ENCODE measurements at regions not wholly inside any gene's neighbourhood (a gene's known extent, or its start where the extent isn't known, plus 50 kb on each side); places are given as distances from the start of the nearest gene placed in this dataset.
"Not testable (repeated sequence)": the region's sequence is repeated elsewhere in the genome, so short reads cannot be mapped to it uniquely, and the experiment has no call there.

DNA sequence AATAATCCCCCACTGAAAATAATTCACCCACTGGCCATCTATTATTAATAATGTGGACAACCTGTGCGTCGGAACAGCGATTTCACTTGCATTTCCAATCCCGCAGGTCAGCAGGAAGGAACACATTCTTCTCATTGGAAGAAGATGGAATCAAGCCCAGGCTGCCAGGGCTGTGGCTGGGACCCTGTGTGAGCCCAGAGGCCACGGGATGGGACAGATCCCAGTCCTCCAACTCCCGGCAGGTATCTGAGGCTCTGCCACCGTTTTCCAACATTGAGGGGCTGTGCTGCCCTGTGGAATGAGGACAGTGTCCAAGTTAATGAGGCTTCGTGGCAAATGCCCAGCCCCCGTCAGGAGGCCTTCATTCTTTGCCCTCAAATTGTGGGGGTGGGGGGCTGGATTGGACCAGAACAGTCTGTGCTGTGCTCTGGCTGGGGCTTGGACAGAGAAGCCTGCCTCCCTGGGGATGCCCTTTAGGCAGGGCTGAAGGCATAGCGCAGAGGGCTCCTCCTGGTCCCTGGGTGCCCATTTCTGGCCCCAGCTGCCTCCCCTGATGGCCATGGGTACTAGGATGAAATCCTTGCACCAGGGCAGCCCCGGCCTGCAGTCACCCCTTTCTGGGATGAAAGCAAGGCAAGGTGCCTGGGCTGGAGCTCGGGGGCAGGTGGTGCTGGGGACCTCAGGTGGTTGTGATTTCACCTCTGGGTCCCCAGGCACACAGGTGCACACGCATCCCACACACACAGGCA lies 195.0 kb upstream of the PPP1R26 start:
- TF ChIP-seq EZH2 (IDR thresholded peaks at IDR 0.05; ENCODE audit: borderline replicate concordance) (no peak), EZH2phosphoT487 (IDR thresholded peaks at IDR 0.05; ENCODE audit: low read depth, severe bottlenecking, unreplicated experiment) (no peak)
- TF ChIP-seq, protein P1, sequence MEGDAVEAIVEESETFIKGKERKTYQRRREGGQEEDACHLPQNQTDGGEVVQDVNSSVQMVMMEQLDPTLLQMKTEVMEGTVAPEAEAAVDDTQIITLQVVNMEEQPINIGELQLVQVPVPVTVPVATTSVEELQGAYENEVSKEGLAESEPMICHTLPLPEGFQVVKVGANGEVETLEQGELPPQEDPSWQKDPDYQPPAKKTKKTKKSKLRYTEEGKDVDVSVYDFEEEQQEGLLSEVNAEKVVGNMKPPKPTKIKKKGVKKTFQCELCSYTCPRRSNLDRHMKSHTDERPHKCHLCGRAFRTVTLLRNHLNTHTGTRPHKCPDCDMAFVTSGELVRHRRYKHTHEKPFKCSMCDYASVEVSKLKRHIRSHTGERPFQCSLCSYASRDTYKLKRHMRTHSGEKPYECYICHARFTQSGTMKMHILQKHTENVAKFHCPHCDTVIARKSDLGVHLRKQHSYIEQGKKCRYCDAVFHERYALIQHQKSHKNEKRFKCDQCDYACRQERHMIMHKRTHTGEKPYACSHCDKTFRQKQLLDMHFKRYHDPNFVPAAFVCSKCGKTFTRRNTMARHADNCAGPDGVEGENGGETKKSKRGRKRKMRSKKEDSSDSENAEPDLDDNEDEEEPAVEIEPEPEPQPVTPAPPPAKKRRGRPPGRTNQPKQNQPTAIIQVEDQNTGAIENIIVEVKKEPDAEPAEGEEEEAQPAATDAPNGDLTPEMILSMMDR (IDR thresholded peaks at IDR 0.05; ENCODE audit: poor library complexity) = no peak
- H3K4me2 ChIP-seq = no peak overlapping the region
- H3K79me2 ChIP-seq = no peaks in the 10 kb centered on the region
- H4K20me1 ChIP-seq (ENCODE audit: insufficient read depth, poor library complexity, severe bottlenecking) = no peaks in the 10 kb centered on the region
- H3K36me3 ChIP-seq (replicated peaks; ENCODE audit: insufficient read depth, low read depth) = no peaks in the 10 kb centered on the region
- H3K4me1 ChIP-seq (ENCODE audit: insufficient read depth) = no peaks in the 10 kb centered on the region
- DNase-seq (ENCODE audit: low spot score) = no peak
- H3K4me3 ChIP-seq = no peak overlapping the region
- no peaks in the 10 kb centered on the region for H3K9me3 ChIP-seq (ENCODE audit: low read depth)
- H3K27ac ChIP-seq = no peak overlapping the region
- no peak overlapping the region for H2AFZ ChIP-seq
- 90% methylated on average over 13 of the region's 13 CpGs for WGBS (ENCODE audit: low lambda C conversion rate, missing lambda C conversion rate)
- H3K27me3 ChIP-seq = no peaks in the 10 kb centered on the region
- no peaks in the 10 kb centered on the region for H3K9me2 ChIP-seq (replicated peaks; ENCODE audit: insufficient read depth)

DNA sequence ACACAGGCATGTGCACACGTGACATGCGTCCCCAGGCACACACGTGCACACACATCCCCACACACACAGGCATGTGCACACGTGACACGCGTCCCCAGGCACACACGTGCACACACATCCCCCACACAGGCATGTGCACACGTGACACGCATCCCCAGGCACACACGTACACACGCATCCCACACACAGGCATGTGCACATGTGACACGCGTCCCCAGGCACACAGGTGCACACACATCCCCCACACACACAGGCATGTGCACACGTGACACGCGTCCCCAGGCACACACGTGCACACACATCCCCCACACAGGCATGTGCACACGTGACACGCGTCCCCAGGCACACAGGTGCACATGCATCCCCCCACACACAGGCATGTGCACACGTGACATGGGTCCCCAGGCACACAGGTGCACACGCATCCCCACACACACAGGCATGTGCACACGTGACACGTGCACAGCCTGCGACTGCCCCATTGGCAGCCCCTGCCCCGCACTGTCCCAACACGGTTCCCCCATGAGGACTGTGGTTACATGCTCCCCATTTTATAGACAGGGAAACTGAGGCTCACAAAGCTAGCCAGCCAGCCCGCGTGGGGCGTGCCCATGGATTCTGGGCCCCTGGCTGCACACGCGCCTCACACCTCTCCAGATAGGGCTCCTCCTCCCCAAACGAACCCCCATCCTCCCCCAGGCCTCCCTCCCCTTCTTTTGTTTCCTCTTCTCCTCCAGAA lies 193.2 kb upstream of the PPP1R26 start:
- H2AFZ ChIP-seq; H3K27ac ChIP-seq; H4K20me1 ChIP-seq (ENCODE audit: insufficient read depth, poor library complexity, severe bottlenecking); H3K4me3 ChIP-seq; H3K27me3 ChIP-seq; H3K79me2 ChIP-seq; H3K36me3 ChIP-seq (replicated peaks; ENCODE audit: insufficient read depth, low read depth); H3K4me1 ChIP-seq (ENCODE audit: insufficient read depth); H3K4me2 ChIP-seq; H3K9me2 ChIP-seq (replicated peaks; ENCODE audit: insufficient read depth); DNase-seq (ENCODE audit: low spot score); H3K9me3 ChIP-seq (ENCODE audit: low read depth): not testable (repeated sequence)
- WGBS (ENCODE audit: low lambda C conversion rate, missing lambda C conversion rate) = 98% methylated on average over 19 of the region's 33 CpGs

DNA sequence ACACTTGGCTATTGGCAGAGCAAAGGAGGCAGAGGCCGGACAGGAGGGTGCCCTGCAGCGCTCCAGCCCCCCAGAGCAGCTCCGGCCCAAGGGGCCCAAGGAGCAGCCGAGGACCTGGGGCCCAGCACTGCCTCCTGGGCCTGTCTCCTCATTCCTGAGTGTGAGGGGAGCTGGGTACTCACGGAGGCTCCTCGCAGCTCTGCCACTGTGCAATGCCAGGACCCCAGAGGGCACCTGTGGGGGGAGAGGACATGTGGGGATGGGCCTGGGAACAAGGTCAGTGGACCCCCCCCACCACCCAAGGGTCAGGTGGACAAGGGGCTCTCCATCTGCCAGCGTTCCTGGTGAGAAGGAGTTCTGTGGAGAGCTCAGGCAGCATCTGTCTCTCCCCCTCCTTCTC lies 192.6 kb upstream of the PPP1R26 start:
- Histone ChIP-seq H3K36me3 (replicated peaks; ENCODE audit: insufficient read depth, low read depth) (no peaks in the 10 kb centered on the region), H3K27ac (no peak overlapping the region), H3K9me2 (replicated peaks; ENCODE audit: insufficient read depth) (no peaks in the 10 kb centered on the region), H3K4me3 (no peak overlapping the region), H3K79me2 (no peaks in the 10 kb centered on the region), H2AFZ (no peak overlapping the region), H3K9me3 (ENCODE audit: low read depth) (no peaks in the 10 kb centered on the region), H3K4me2 (no peak overlapping the region), H3K27me3 (peaks cover 5% of the 10 kb centered on the region), H4K20me1 (ENCODE audit: insufficient read depth, poor library complexity, severe bottlenecking) (no peaks in the 10 kb centered on the region), H3K4me1 (ENCODE audit: insufficient read depth) (no peaks in the 10 kb centered on the region)
- DNase-seq (ENCODE audit: low spot score) = no peak
- WGBS (ENCODE audit: low lambda C conversion rate, missing lambda C conversion rate) = 92% methylated on average over 7 of the region's 7 CpGs
- TF ChIP-seq EZH2phosphoT487 (IDR thresholded peaks at IDR 0.05; ENCODE audit: low read depth, severe bottlenecking, unreplicated experiment) = no peak

DNA sequence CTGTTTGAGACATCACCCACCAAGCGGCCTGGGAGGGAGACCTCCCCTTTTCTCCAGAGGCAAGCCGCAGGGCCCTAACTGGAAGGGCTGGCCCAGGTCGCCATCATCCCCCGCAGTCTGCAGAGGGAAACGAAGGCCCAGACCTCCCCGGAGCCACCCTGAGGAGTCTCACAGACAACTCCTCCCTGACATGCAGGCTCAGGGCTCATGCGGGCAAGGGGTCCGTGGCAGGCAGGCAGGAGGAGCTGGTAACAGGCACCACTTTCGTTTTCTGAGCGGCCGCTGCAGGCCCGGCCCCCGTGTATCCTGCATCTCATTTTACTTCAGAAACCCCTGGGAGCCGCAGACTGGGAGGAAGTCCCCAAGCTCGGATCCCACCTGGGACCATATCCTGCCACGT lies 192.0 kb upstream of the PPP1R26 start:
- DNase-seq (ENCODE audit: low spot score) = no peak
- Histone ChIP-seq H3K4me2 (no peak overlapping the region), H3K4me1 (ENCODE audit: insufficient read depth) (no peaks in the 10 kb centered on the region), H3K4me3 (no peak overlapping the region), H3K79me2 (no peaks in the 10 kb centered on the region), H3K36me3 (replicated peaks; ENCODE audit: insufficient read depth, low read depth) (no peaks in the 10 kb centered on the region), H4K20me1 (ENCODE audit: insufficient read depth, poor library complexity, severe bottlenecking) (no peaks in the 10 kb centered on the region), H3K9me3 (ENCODE audit: low read depth) (no peaks in the 10 kb centered on the region), H3K9me2 (replicated peaks; ENCODE audit: insufficient read depth) (no peaks in the 10 kb centered on the region), H3K27ac (no peak overlapping the region), H3K27me3 (peaks cover 5% of the 10 kb centered on the region), H2AFZ (no peak overlapping the region)
- WGBS (ENCODE audit: low lambda C conversion rate, missing lambda C conversion rate) = 84% methylated on average over 16 of the region's 16 CpGs
- TF ChIP-seq EZH2phosphoT487 (IDR thresholded peaks at IDR 0.05; ENCODE audit: low read depth, severe bottlenecking, unreplicated experiment) = no peak
- TF ChIP-seq, protein P1 (IDR thresholded peaks at IDR 0.05; ENCODE audit: poor library complexity) = no peak
- no peak for TF ChIP-seq EZH2 (IDR thresholded peaks at IDR 0.05; ENCODE audit: borderline replicate concordance)
